ENCODE measurements at regions not wholly inside any gene's neighbourhood (a gene's known extent, or its start where the extent isn't known, plus 50 kb on each side); places are given as distances from the start of the nearest gene placed in this dataset.

- TF ChIP-seq CTCF (IDR thresholded peaks at IDR 0.05), result no peak
- no peak for TF ChIP-seq POLR2AphosphoS5 (IDR thresholded peaks at IDR 0.05)
- TF ChIP-seq POLR2A (IDR thresholded peaks at IDR 0.05), result no peak
These were observed 239.3 kb downstream of the GADD45G start for GRCh38 chr9:89844075-89844474.

Data from upper lobe of left lung (tissue), 4 donors.